Erythroblast (primary cell): ENCODE measurements at regions not wholly inside any gene's neighbourhood (a gene's known extent, or its start where the extent isn't known, plus 50 kb on each side); places are given as distances from the start of the nearest gene placed in this dataset.

Experiments
- GATA1 ChIP-seq: IDR thresholded peaks from 2 replicates; pipeline ENCODE4 v1.6.1; 2011; ENCODE audit warnings: low read depth, mild to moderate bottlenecking, control low read depth, low read length, moderate library complexity
- POLR2A ChIP-seq: IDR thresholded peaks from 2 replicates; pipeline ENCODE4 v1.6.1; 2011; ENCODE audit warnings: mild to moderate bottlenecking, low read length

- TF ChIP-seq POLR2A, result no peak
- TF ChIP-seq GATA1, result no peak
Measured at GRCh38 chr10:44851881-44852280, 59.3 kb upstream of the TMEM72 start.
